Left ventricle myocardium inferior (tissue), 1 donor: ENCODE measurements at regions not wholly inside any gene's neighbourhood (a gene's known extent, or its start where the extent isn't known, plus 50 kb on each side); places are given as distances from the start of the nearest gene placed in this dataset.

Source experiments
- DNase-seq: peaks from one replicate; pipeline ENCODE4 v3.0.0-alpha.2; 2020
- H3K27ac ChIP-seq: fragments of 200-600 bp; replicated peaks from 2 replicates; pipeline ENCODE4 v1.8.0; 2021
- H3K27me3 ChIP-seq: fragments of 200-600 bp; 2 replicates; pipeline ENCODE4 v1.8.0; 2021; ENCODE audit warnings: low read depth
- H3K36me3 ChIP-seq: fragments of 200-600 bp; 2 replicates; pipeline ENCODE4 v1.8.0; 2021
- H3K4me1 ChIP-seq: fragments of 200-600 bp; 2 replicates; pipeline ENCODE4 v1.8.0; 2021
- H3K4me3 ChIP-seq: fragments of 200-600 bp; 2 replicates; pipeline ENCODE4 v1.8.0; 2021; ENCODE audit warnings: mild to moderate bottlenecking, moderate library complexity
- H3K9me3 ChIP-seq: fragments of 200-600 bp; replicated peaks from 2 replicates; pipeline ENCODE4 v1.8.0; 2021
- CTCF ChIP-seq: fragments of 200-600 bp; IDR thresholded peaks from 2 replicates; pipeline ENCODE4 v1.8.0; 2021; ENCODE audit warnings: antibody characterized with exemption, mild to moderate bottlenecking, borderline replicate concordance
- intact Hi-C: fragments of 100-400 bp; cut with micrococcal nuclease; formaldehyde crosslinking; loops from one replicate; pipeline ENCODE4 v1.11.0; 2022
- donor health status: DM: no; HTN: yes; CAD: no; lungs with severe emphysema.

GRCh38 chr16:25317732-25318316, 60.2 kb upstream of the ZKSCAN2 start:
- no peaks in the 10 kb centered on the region for H3K36me3 ChIP-seq
- no peak overlapping the region for H3K4me3 ChIP-seq
- TF ChIP-seq CTCF = no peak
- peaks cover 3% of the 10 kb centered on the region for H3K27me3 ChIP-seq
- peaks cover 68% of the 10 kb centered on the region for H3K9me3 ChIP-seq
- H3K4me1 ChIP-seq = no peaks in the 10 kb centered on the region
- no peak overlapping the region for H3K27ac ChIP-seq
- DNase-seq = no peak
- intact Hi-C loops = no loop called here

- DNase-seq = no peak
- Histone ChIP-seq H3K4me3 (no peak overlapping the region), H3K36me3 (no peaks in the 10 kb centered on the region), H3K4me1 (no peaks in the 10 kb centered on the region), H3K27me3 (no peaks in the 10 kb centered on the region), H3K27ac (no peak overlapping the region), H3K9me3 (peaks cover 53% of the 10 kb centered on the region)
- intact Hi-C loops = no loop called here
- TF ChIP-seq CTCF = no peak
Observed at GRCh38 chr16:25311950-25312349, 54.3 kb upstream of the ZKSCAN2 start.

- H3K27me3 ChIP-seq = no peaks in the 10 kb centered on the region
- no peak overlapping the region for H3K27ac ChIP-seq
- H3K4me3 ChIP-seq = no peak overlapping the region
- DNase-seq = no peak
- H3K9me3 ChIP-seq = peaks cover 47% of the 10 kb centered on the region
- no peaks in the 10 kb centered on the region for H3K4me1 ChIP-seq
- no peaks in the 10 kb centered on the region for H3K36me3 ChIP-seq
- intact Hi-C loops = no loop called here
- TF ChIP-seq CTCF = no peak
Observed at GRCh38 chr16:25311039-25311438, 53.4 kb upstream of the ZKSCAN2 start.
